ENCODE measurements at regions not wholly inside any gene's neighbourhood (a gene's known extent, or its start where the extent isn't known, plus 50 kb on each side); places are given as distances from the start of the nearest gene placed in this dataset.

GRCh38 chr9:18185196-18185595, 288.8 kb upstream of the ADAMTSL1 start:
- TF ChIP-seq CTCF (conservative IDR thresholded peaks at IDR 0.05 in 1 of 2, IDR thresholded peaks at IDR 0.05 in 1 of 2; ENCODE audit: extremely low read depth in 1 of 2, insufficient read depth in 1 of 2, low read depth in 1 of 2, low read length in 2 of 2) (no peak), EZH2 (IDR thresholded peaks at IDR 0.05; ENCODE audit: borderline replicate concordance, low read length) (no peak)
